ENCODE measurements at regions not wholly inside any gene's neighbourhood (a gene's known extent, or its start where the extent isn't known, plus 50 kb on each side); places are given as distances from the start of the nearest gene placed in this dataset.

GRCh38 chr4:124183926-124184325 is 528.6 kb downstream of the ANKRD50 start:
- DNase-seq, result no peak

GRCh38 chr4:124184792-124185191 is 527.7 kb downstream of the ANKRD50 start:
- ATAC-seq, result no peak
- H3K4me3 ChIP-seq, result no peak overlapping the region

More at GRCh38 chr4:124183926-124184325, 528.6 kb downstream of the ANKRD50 start:
- Histone ChIP-seq H3K36me3 (no peaks in the 10 kb centered on the region), H3K27me3 (no peaks in the 10 kb centered on the region), H3K4me3 (no peak overlapping the region), H3K27ac (no peak overlapping the region), H3K9me3 (no peaks in the 10 kb centered on the region), H3K4me1 (no peaks in the 10 kb centered on the region)
- no peak for TF ChIP-seq CTCF (IDR thresholded peaks at IDR 0.05)
- intact Hi-C loops (cut with DNase I), result no loop called here
- no peak for ATAC-seq

GRCh38 chr4:124188595-124188994 is 523.9 kb downstream of the ANKRD50 start:
- ATAC-seq, result no peak
- TF ChIP-seq CTCF (IDR thresholded peaks at IDR 0.05), result no peak
- intact Hi-C loops (cut with DNase I), result no loop called here
- no peaks in the 10 kb centered on the region for H3K27me3 ChIP-seq
- H3K27ac ChIP-seq, result no peak overlapping the region
- no peaks in the 10 kb centered on the region for H3K36me3 ChIP-seq
- H3K9me3 ChIP-seq, result no peaks in the 10 kb centered on the region
- no peaks in the 10 kb centered on the region for H3K4me1 ChIP-seq
- H3K4me3 ChIP-seq, result no peak overlapping the region
- DNase-seq, result no peak

More at GRCh38 chr4:124184792-124185191, 527.7 kb downstream of the ANKRD50 start:
- no peaks in the 10 kb centered on the region for H3K4me1 ChIP-seq
- TF ChIP-seq CTCF (IDR thresholded peaks at IDR 0.05), result no peak
- no peak for DNase-seq
- no peaks in the 10 kb centered on the region for H3K36me3 ChIP-seq
- no peaks in the 10 kb centered on the region for H3K9me3 ChIP-seq
- intact Hi-C loops (cut with DNase I), result no loop called here
- no peaks in the 10 kb centered on the region for H3K27me3 ChIP-seq
- H3K27ac ChIP-seq, result no peak overlapping the region

- Histone ChIP-seq H3K9me3 (no peaks in the 10 kb centered on the region), H3K27me3 (no peaks in the 10 kb centered on the region), H3K36me3 (no peaks in the 10 kb centered on the region), H3K4me1 (no peaks in the 10 kb centered on the region), H3K4me3 (no peak overlapping the region), H3K27ac (no peak overlapping the region)
- no peak for DNase-seq
- TF ChIP-seq CTCF (IDR thresholded peaks at IDR 0.05), result no peak
- intact Hi-C loops (cut with DNase I), result no loop called here
- no peak for ATAC-seq
Observed at GRCh38 chr4:124189545-124189944, 523.0 kb downstream of the ANKRD50 start.

GRCh38 chr4:124191329-124191728 is 521.2 kb downstream of the ANKRD50 start:
- TF ChIP-seq CTCF (IDR thresholded peaks at IDR 0.05), result no peak
- no peak for ATAC-seq
- H3K4me3 ChIP-seq, result no peak overlapping the region
- intact Hi-C loops (cut with DNase I), result no loop called here
- H3K27me3 ChIP-seq, result no peaks in the 10 kb centered on the region
- H3K4me1 ChIP-seq, result no peaks in the 10 kb centered on the region
- no peaks in the 10 kb centered on the region for H3K36me3 ChIP-seq
- H3K27ac ChIP-seq, result no peak overlapping the region
- H3K9me3 ChIP-seq, result no peaks in the 10 kb centered on the region
- DNase-seq, result no peak

- TF ChIP-seq CTCF (IDR thresholded peaks at IDR 0.05), result no peak
- Histone ChIP-seq H3K4me1 (no peaks in the 10 kb centered on the region), H3K27ac (no peak overlapping the region), H3K27me3 (no peaks in the 10 kb centered on the region), H3K36me3 (no peaks in the 10 kb centered on the region), H3K9me3 (no peaks in the 10 kb centered on the region), H3K4me3 (no peak overlapping the region)
- DNase-seq (no peak), ATAC-seq (no peak)
- intact Hi-C loops (cut with DNase I), result no loop called here
Observed at GRCh38 chr4:124192544-124192943, 520.0 kb downstream of the ANKRD50 start.
